Natural killer cell (primary cell): ENCODE measurements at regions not wholly inside any gene's neighbourhood (a gene's known extent, or its start where the extent isn't known, plus 50 kb on each side); places are given as distances from the start of the nearest gene placed in this dataset.
"Not testable (repeated sequence)": the region's sequence is repeated elsewhere in the genome, so short reads cannot be mapped to it uniquely, and the experiment has no call there.

Experiments used
- ATAC-seq, 3 donors: fragments of 150-1000 bp in 2 of 3; fragments of 200-7000 bp in 1 of 3; cut with Tn5 transposase; 1 replicate in 1 of 3; 2 replicates in 2 of 3; pipeline ENCODE4 v1.10.0; 2021; ENCODE audit warnings: mild to moderate bottlenecking in 2 of 3, moderate library complexity in 2 of 3
- DNase-seq, 2 donors: peaks; one replicate each; pipeline versions ENCODE4 v3.0.0 to v3.0.0-alpha.2; 2013 to 2021; ENCODE audit warnings: mixed read lengths in 1 of 2
- H3K27ac ChIP-seq: one replicate; pipeline ENCODE4 v1.5.1; 2013; ENCODE audit warnings: mild to moderate bottlenecking, low read length
- H3K27me3 ChIP-seq: one replicate; pipeline ENCODE4 v1.6.1; 2013; ENCODE audit warnings: low read length; ENCODE audit not compliant: control insufficient read depth, insufficient read depth
- H3K36me3 ChIP-seq: one replicate; pipeline ENCODE4 v1.6.1; 2013; ENCODE audit warnings: low read length; ENCODE audit not compliant: control insufficient read depth, insufficient read depth
- H3K4me1 ChIP-seq: one replicate; pipeline ENCODE4 v1.6.1; 2013; ENCODE audit warnings: low read length; ENCODE audit not compliant: control insufficient read depth, insufficient read depth
- H3K4me3 ChIP-seq: one replicate; pipeline ENCODE4 v1.5.1; 2013; ENCODE audit warnings: low read length
- H3K9me3 ChIP-seq: one replicate; pipeline ENCODE4 v1.6.1; 2013; ENCODE audit warnings: low read length; ENCODE audit not compliant: control insufficient read depth, insufficient read depth
- H3K27ac Mint-ChIP-seq, 2 donors: one replicate each; pipeline ENCODE4 v1.8.0; 2022; ENCODE audit warnings: mild to moderate bottlenecking in 2 of 2, mixed read lengths in 2 of 2, moderate library complexity in 1 of 2
- H3K27me3 Mint-ChIP-seq, 2 donors: one replicate each; pipeline ENCODE4 v1.8.0; 2022; ENCODE audit warnings: low read depth in 2 of 2, mixed read lengths in 2 of 2
- H3K36me3 Mint-ChIP-seq: one replicate; pipeline ENCODE4 v1.8.0; 2022; ENCODE audit warnings: mixed read lengths
- H3K4me1 Mint-ChIP-seq, 2 donors: one replicate each; pipeline ENCODE4 v1.8.0; 2022; ENCODE audit warnings: mixed read lengths in 2 of 2
- H3K4me3 Mint-ChIP-seq: one replicate; pipeline ENCODE4 v1.8.0; 2022; ENCODE audit warnings: mild to moderate bottlenecking, moderate library complexity, mixed read lengths
- H3K9me3 Mint-ChIP-seq, 2 donors: one replicate each; pipeline ENCODE4 v1.8.0; 2022; ENCODE audit warnings: mixed read lengths in 2 of 2
- WGBS: methylation state at CpG from one replicate; pipeline ENCODE4 v1.1.7; 2013; ENCODE audit warnings: missing lambda C conversion rate; ENCODE audit not compliant: insufficient coverage; 5-methylcytosine and 5-hydroxymethylcytosine counted together
- intact Hi-C: fragments of 100-400 bp; cut with micrococcal nuclease; formaldehyde crosslinking; loops from one replicate; pipeline ENCODE4 v1.14.2; 2022
- TF ChIP-seq, protein P1 (sequence below): fragments of 200-600 bp; IDR thresholded peaks from one replicate; pipeline ENCODE4 v1.8.0; 2022; ENCODE audit warnings: antibody characterized with exemption

DNA sequence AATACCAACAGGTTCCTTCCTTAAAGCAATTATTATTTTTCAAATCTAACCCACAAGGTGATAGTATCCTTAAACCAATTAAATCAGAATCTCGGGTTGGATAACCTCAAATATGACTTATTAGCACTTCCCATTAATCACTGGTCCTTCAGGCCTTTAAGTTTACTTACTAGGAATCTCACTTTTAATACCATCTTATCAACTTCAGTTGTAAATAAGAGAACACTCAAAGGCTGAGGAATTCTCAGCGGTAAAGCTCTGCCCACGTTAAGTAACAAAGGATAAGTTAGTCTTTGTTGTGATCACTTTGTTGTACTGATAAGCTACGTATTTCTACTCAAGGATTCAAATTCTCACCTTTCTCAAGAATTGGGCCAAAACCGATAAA is 82.0 kb downstream of the OR2B2 start:
- no peaks in the 10 kb centered on the region for H3K27me3 Mint-ChIP-seq
- intact Hi-C loops: loop anchor here (10.0 kb wide), 4 partner anchors 1065 to 1805 kb away; a partner anchor contains a TSS
- H3K4me1 Mint-ChIP-seq: peaks cover 33 to 34% of the 10 kb centered on the region in 2 donors
- H3K4me3 Mint-ChIP-seq: peak overlapping the region; percentile 88
- H3K4me1 ChIP-seq: peaks cover 9% of the 10 kb centered on the region
- peak overlapping the region; percentile 82 for H3K27ac ChIP-seq
- DNase-seq (no peak), ATAC-seq (no peak)
- WGBS: 0% methylated on average over 1 of the region's 5 CpGs
- H3K9me3 Mint-ChIP-seq: no peaks in the 10 kb centered on the region
- H3K27me3 ChIP-seq: no peaks in the 10 kb centered on the region
- no peaks in the 10 kb centered on the region for H3K9me3 ChIP-seq
- no peaks in the 10 kb centered on the region for H3K36me3 Mint-ChIP-seq
- TF ChIP-seq, protein P1, sequence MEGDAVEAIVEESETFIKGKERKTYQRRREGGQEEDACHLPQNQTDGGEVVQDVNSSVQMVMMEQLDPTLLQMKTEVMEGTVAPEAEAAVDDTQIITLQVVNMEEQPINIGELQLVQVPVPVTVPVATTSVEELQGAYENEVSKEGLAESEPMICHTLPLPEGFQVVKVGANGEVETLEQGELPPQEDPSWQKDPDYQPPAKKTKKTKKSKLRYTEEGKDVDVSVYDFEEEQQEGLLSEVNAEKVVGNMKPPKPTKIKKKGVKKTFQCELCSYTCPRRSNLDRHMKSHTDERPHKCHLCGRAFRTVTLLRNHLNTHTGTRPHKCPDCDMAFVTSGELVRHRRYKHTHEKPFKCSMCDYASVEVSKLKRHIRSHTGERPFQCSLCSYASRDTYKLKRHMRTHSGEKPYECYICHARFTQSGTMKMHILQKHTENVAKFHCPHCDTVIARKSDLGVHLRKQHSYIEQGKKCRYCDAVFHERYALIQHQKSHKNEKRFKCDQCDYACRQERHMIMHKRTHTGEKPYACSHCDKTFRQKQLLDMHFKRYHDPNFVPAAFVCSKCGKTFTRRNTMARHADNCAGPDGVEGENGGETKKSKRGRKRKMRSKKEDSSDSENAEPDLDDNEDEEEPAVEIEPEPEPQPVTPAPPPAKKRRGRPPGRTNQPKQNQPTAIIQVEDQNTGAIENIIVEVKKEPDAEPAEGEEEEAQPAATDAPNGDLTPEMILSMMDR: no peak
- H3K36me3 ChIP-seq: no peaks in the 10 kb centered on the region
- peak overlapping the region; percentile 46 for H3K4me3 ChIP-seq
- H3K27ac Mint-ChIP-seq: peak overlapping the region; percentile 95

GRCh38 chr6:27829453-27830211 is 82.6 kb downstream of the OR2B2 start:
- H3K36me3 Mint-ChIP-seq: no peaks in the 10 kb centered on the region
- no peaks in the 10 kb centered on the region for H3K36me3 ChIP-seq
- no peaks in the 10 kb centered on the region for H3K27me3 ChIP-seq
- ATAC-seq (no peak), DNase-seq (no peak)
- H3K9me3 Mint-ChIP-seq: no peaks in the 10 kb centered on the region
- H3K4me3 Mint-ChIP-seq: peak overlapping the region; percentile 88
- no peak overlapping the region for H3K4me3 ChIP-seq
- TF ChIP-seq, protein P1: no peak
- H3K27ac ChIP-seq: peak overlapping the region; percentile 82
- intact Hi-C loops: loop anchor here (10.0 kb wide), 4 partner anchors 1065 to 1805 kb away; a partner anchor contains a TSS
- peak overlapping the region; percentile 95 for H3K27ac Mint-ChIP-seq
- 76% methylated on average over 9 of the region's 9 CpGs for WGBS
- H3K4me1 ChIP-seq: peaks cover 14% of the 10 kb centered on the region
- H3K9me3 ChIP-seq: no peaks in the 10 kb centered on the region
- H3K27me3 Mint-ChIP-seq: no peaks in the 10 kb centered on the region
- peaks cover 34 to 35% of the 10 kb centered on the region in 2 donors for H3K4me1 Mint-ChIP-seq

- H3K36me3 Mint-ChIP-seq, H3K4me3 ChIP-seq, H3K27ac ChIP-seq, H3K27me3 ChIP-seq, H3K36me3 ChIP-seq, H3K9me3 ChIP-seq, DNase-seq, intact Hi-C loops, H3K4me3 Mint-ChIP-seq, H3K27me3 Mint-ChIP-seq, H3K27ac Mint-ChIP-seq, H3K9me3 Mint-ChIP-seq, ATAC-seq: not testable (repeated sequence)
- H3K4me1 ChIP-seq: peaks cover 19% of the 10 kb centered on the region
- WGBS: 89% methylated on average over 24 of the region's 35 CpGs
- peaks cover 46 to 48% of the 10 kb centered on the region in 2 donors for H3K4me1 Mint-ChIP-seq
These were observed 84.7 kb downstream of the OR2B2 start for GRCh38 chr6:27827477-27827876.

GRCh38 chr6:27826612-27826985 is 85.6 kb downstream of the OR2B2 start:
- H3K27me3 Mint-ChIP-seq, H3K27ac Mint-ChIP-seq, ATAC-seq, H3K36me3 ChIP-seq, H3K4me3 ChIP-seq, H3K36me3 Mint-ChIP-seq, intact Hi-C loops, H3K27ac ChIP-seq, DNase-seq, H3K4me3 Mint-ChIP-seq, H3K27me3 ChIP-seq, H3K9me3 ChIP-seq, H3K9me3 Mint-ChIP-seq: not testable (repeated sequence)
- WGBS: 61% methylated on average over 10 of the region's 30 CpGs
- H3K4me1 Mint-ChIP-seq: peaks cover 45 to 47% of the 10 kb centered on the region in 2 donors
- peaks cover 19% of the 10 kb centered on the region for H3K4me1 ChIP-seq

- H3K27ac ChIP-seq, H3K4me3 ChIP-seq, ATAC-seq, H3K9me3 ChIP-seq, H3K36me3 ChIP-seq, H3K27me3 Mint-ChIP-seq, H3K27me3 ChIP-seq, H3K9me3 Mint-ChIP-seq, H3K36me3 Mint-ChIP-seq, DNase-seq: not testable (repeated sequence)
- peaks cover 19% of the 10 kb centered on the region for H3K4me1 ChIP-seq
- Mint-ChIP-seq H3K4me1 (peaks cover 41 to 43% of the 10 kb centered on the region in 2 donors), H3K4me3 (peak overlapping the region; percentile 66), H3K27ac (peak overlapping the region; percentile 95 to 99)
- intact Hi-C loops: loop anchor here (2.0 kb wide), 1 partner anchor 13 kb away; a partner anchor contains a TSS
- WGBS: 93% methylated on average over 10 of the region's 15 CpGs
These were observed 86.2 kb downstream of the OR2B2 start for GRCh38 chr6:27825848-27826611.
